Epidermal melanocyte (primary cell): ENCODE measurements at regions not wholly inside any gene's neighbourhood (a gene's known extent, or its start where the extent isn't known, plus 50 kb on each side); places are given as distances from the start of the nearest gene placed in this dataset.
A peak's percentile ranks its signal among the peaks of the same experiment; 100 is the strongest.
"Not testable (repeated sequence)": the region's sequence is repeated elsewhere in the genome, so short reads cannot be mapped to it uniquely, and the experiment has no call there.

Source experiments
- DNase-seq: peaks from one replicate; pipeline ENCODE4 v3.0.0; 2011; ENCODE audit warnings: low spot score; ENCODE audit not compliant: insufficient read length

GRCh38 chr1:67528141-67528540 is 97.9 kb upstream of the SERBP1 start:
- DNase-seq = no peak

GRCh38 chr1:67530071-67530470 is 99.9 kb upstream of the SERBP1 start:
- no peak for DNase-seq

- DNase-seq = peak; percentile 82
Observed at GRCh38 chr1:67532452-67533216, 102.4 kb upstream of the SERBP1 start.

GRCh38 chr1:67534627-67535065 is 104.4 kb upstream of the SERBP1 start:
- DNase-seq = no peak

- DNase-seq = peak; percentile 36
Observed at GRCh38 chr1:67535474-67535873, 105.3 kb upstream of the SERBP1 start.

GRCh38 chr1:67536957-67537666 is 106.9 kb upstream of the SERBP1 start:
- DNase-seq = no peak

GRCh38 chr1:67537667-67538018 is 107.4 kb upstream of the SERBP1 start:
- no peak for DNase-seq

GRCh38 chr1:67540025-67540732 is 110.0 kb upstream of the SERBP1 start:
- DNase-seq = no peak

GRCh38 chr1:67540733-67541125 is 110.5 kb upstream of the SERBP1 start:
- DNase-seq = no peak

- DNase-seq = no peak
Observed at GRCh38 chr1:67542747-67543146, 112.5 kb upstream of the SERBP1 start.

GRCh38 chr1:67544921-67545320 is 114.7 kb upstream of the SERBP1 start:
- no peak for DNase-seq

GRCh38 chr1:67545364-67545763 is 115.2 kb upstream of the SERBP1 start:
- no peak for DNase-seq

- DNase-seq = no peak
Observed at GRCh38 chr1:67551375-67551774, 121.2 kb upstream of the SERBP1 start.

- DNase-seq = no peak
Observed at GRCh38 chr1:67552336-67552759, 122.1 kb upstream of the SERBP1 start.

- DNase-seq = not testable (repeated sequence)
Observed at GRCh38 chr1:67554204-67554603, 124.0 kb upstream of the SERBP1 start.

GRCh38 chr1:67555461-67556296 is 125.5 kb upstream of the SERBP1 start:
- no peak for DNase-seq

- no peak for DNase-seq
Observed at GRCh38 chr1:67556297-67556900, 126.2 kb upstream of the SERBP1 start.

- DNase-seq = no peak
Observed at GRCh38 chr1:67557696-67558448, 127.1 kb upstream of the GADD45A start.

- no peak for DNase-seq
Observed at GRCh38 chr1:67558449-67559193, 126.4 kb upstream of the GADD45A start.
